NCI-H345 treated with DMSO at 0.1 percent for 48 hours (cell line): ENCODE measurements at regions not wholly inside any gene's neighbourhood (a gene's known extent, or its start where the extent isn't known, plus 50 kb on each side); places are given as distances from the start of the nearest gene placed in this dataset.

ENCODE experiments used
- DNase-seq: peaks from one replicate; lab custom pipeline; 2025; ENCODE audit not compliant: unreplicated experiment; lab: John Stamatoyannopoulos, UW

DNA sequence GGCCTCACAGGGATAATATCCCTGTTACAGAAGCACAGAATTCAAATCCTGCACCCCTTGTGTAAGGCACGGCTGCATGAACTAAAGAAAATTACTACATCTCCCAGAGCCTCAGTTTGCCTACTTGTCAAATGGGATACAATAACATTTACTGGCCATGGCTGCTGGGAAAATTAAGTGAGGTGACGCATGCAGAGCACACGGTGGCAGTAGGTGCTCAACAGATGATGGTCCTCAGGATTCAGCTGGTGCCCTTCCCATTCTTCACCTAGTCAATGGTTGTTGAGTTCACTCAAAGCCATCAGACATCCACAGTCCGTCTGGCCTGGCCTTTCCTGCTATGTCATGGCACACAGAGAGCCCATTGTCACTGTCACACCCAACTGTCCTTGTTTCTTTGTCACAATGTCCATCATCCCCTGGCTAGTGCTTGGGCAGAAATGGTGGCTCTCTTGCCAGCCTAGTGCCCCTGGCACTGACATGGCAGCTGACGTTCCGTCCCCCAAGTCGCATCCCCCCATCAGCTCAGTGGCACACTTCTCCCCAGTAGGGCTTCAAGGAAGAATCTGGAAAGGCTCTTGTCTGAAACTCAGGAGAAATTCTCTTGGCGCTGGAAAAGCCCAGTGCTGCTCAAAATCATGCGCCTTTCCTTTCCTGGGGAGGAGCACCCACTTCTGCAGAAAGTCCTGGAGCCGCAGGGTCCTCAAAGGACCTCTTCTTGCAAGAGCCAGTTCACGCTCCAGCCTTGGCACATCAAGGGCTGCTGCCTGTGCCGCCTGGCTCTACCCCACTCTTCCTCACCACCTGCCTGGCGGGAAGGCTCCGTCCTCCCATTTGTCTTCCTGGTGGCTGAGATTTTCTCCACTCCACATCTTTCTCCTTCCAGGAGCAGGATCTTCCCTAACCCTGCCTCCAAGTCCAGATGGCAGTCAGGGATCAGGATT lies 55.9 kb upstream of the SLC66A3 start:
- no peak for DNase-seq

DNA sequence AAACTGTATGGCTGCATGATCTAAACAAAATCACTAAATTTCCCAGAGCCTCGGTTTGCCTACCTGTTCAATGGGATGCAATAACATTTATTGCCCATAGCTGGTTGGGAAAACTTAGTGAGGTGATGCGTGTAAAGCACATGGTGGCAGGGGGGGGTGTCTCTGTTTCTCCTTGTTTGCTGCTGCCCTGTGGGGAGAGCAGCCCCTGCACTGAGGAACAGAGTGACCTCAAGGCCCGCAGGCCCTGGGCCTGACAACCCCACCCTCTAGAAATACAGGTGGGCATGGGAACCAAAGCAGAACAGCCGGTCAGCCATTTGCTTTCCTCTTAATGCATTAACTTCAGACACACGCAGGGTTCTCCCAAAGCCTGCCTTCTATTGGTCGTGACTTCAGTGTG lies 55.1 kb upstream of the SLC66A3 start:
- no peak for DNase-seq

- DNase-seq, result no peak
Measured at GRCh38 chr2:11100976-11101375, 54.3 kb upstream of the SLC66A3 start.

DNA sequence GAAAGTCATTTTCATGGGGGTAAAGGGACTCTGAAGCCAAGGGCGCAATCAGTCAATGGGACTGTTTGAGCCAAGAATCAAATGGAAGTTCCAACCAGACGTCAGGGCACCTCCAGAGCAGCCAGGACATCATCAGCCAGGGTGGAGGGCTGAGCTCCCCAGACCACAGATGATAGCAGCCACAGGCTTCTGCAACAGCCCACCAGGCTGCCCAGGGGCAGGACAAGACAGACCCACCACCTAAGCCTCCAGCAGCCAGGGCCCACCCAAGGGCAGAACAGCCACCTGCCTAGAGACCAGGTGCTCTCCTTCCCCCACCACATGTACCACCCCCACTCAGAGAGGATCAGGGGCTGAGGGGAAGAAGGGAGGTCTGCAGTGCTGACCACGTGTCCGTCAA lies 53.8 kb upstream of the SLC66A3 start:
- no peak for DNase-seq

DNA sequence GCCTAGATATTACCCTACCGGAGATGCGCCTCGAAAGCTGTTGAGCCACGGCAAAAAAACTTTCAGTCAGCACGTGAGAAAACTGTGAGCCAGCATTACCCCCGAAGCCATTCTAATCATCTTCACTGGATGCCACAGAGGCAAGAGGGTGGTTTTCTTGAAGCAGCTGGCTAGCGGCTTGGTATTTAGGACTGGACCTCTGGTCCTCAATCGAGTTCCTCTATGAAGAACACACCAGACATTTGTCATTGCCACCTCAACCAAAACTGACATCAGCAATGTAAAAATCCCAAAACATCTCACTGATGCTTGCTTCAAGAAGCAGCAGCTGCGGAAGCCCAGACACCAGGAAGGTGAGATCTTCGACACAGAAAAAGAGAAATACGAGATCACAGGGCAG lies 52.8 kb upstream of the SLC66A3 start:
- DNase-seq, result no peak

- DNase-seq, result peak; percentile 30
Measured at GRCh38 chr2:11102956-11103860, 52.1 kb upstream of the SLC66A3 start.

DNA sequence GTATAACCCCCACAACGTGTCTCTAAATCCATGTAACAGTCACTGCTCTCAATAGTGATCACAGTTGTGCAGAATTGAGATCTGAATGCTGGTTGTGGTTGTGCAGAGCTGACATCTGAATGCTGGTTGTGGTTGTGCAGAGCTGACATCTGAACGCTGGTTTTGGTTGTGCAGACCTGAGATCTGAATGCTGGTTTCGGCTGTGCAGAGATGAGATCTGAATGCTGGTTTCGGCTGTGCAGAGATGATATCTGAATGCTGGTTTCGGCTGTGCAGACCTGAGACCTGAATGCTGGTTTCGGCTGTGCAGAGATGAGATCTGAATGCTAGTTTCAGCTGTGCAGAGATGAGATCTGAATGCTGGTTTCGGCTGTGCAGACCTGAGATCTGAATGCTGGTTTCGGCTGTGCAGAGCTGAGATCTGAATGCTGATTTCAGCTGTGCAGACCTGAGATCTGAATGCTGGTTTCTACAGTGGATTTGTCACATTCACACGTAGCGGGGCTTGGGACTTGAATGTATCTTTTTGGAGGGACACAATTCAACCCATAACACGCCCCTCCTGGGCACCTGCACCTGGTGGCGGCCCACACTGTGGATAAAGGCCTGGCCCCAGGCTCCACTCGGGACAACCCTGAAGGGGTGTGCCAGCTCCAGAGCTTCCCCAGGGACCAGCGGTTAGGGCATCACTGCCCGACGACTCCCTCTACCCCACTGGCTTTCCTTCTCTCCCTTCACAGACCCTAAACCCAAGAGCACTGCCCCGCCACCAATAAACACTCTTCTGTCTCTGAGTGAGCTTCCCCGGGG lies 51.1 kb upstream of the SLC66A3 start:
- DNase-seq, result no peak

- no peak for DNase-seq
Measured at GRCh38 chr2:11104794-11105660, 50.2 kb upstream of the SLC66A3 start.
